Activated B cell treated with CpG ODN at 0.5 μM for 24 hours (primary cell): ENCODE measurements at regions not wholly inside any gene's neighbourhood (a gene's known extent, or its start where the extent isn't known, plus 50 kb on each side); places are given as distances from the start of the nearest gene placed in this dataset.

ENCODE experiments used
- ATAC-seq: fragments of 200-7000 bp; cut with Tn5 transposase; one replicate; pipeline ENCODE4 v1.10.0; 2021; ENCODE audit warnings: low read depth, mild to moderate bottlenecking, moderate library complexity
- CTCF ChIA-PET: fragments of 350-600 bp; sonication (Branson Sonifier 250); formaldehyde crosslinking; loops from one replicate; lab custom pipeline; 2021; ENCODE audit warnings: antibody characterized with exemption; lab: Charles Lee
- POLR2A ChIA-PET: fragments of 350-600 bp; sonication (Branson Sonifier 250); formaldehyde crosslinking; loops from one replicate; lab custom pipeline; 2021; ENCODE audit warnings: antibody characterized with exemption; lab: Charles Lee
- DNase-seq: peaks from one replicate; pipeline ENCODE4 v3.0.0; 2022
- H3K27ac Mint-ChIP-seq: one replicate; pipeline ENCODE4 v1.8.0; 2020; ENCODE audit warnings: mixed read lengths
- H3K27me3 Mint-ChIP-seq: one replicate; pipeline ENCODE4 v1.8.0; 2021; ENCODE audit warnings: mixed read lengths
- H3K36me3 Mint-ChIP-seq: one replicate; pipeline ENCODE4 v1.8.0; 2021; ENCODE audit warnings: low read depth, mixed read lengths
- H3K4me1 Mint-ChIP-seq: one replicate; pipeline ENCODE4 v1.8.0; 2021; ENCODE audit warnings: mixed read lengths
- H3K4me3 Mint-ChIP-seq: one replicate; pipeline ENCODE4 v1.8.0; 2020; ENCODE audit warnings: mild to moderate bottlenecking, mixed read lengths
- H3K9me3 Mint-ChIP-seq: one replicate; pipeline ENCODE4 v1.8.0; 2020; ENCODE audit warnings: mixed read lengths
- CTCF ChIP-seq: fragments of 200-600 bp; IDR thresholded peaks from one replicate; pipeline ENCODE4 v1.8.0; 2022; ENCODE audit warnings: antibody characterized with exemption, mild to moderate bottlenecking
- intact Hi-C: fragments of 100-400 bp; cut with micrococcal nuclease; formaldehyde crosslinking; loops from one replicate; pipeline ENCODE4 v1.15.1; 2024

DNA sequence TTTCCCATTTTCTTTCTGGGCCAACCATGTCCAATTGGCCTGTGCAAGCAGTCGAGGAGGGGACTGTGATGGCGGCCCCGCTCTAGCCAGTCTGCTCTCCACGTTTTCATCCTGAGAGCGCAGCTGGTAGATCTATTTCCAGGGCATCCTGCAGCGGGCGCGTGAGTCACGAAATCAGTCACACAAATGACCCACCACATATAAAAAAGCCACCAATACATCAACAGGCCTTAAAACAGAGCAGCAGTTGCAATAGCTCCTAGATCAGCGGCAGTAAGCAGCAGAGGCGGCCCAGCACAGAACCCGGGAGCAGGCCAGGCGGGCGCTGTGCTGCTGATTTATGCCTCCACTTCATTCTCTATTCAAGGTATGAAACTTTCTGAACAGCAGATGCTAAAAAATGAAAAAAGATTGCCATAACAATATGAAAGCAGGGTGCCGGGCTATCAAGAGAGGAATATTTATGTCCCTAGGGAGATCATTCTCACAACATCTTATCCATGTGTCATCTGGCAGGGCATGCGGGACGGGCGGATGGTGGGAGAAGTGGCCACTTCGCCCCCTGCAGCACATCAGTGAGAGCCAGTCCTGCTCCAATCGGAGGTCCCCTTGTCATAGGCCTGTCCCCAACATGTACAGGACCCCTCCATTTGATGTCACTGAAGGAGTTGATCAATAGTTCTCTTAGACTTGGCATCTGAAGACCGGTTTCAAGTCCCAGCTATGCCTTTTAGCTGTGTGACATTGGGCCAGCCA, 98.0 kb upstream of the GPR26 start:
- ATAC-seq, result no peak
- Mint-ChIP-seq H3K36me3 (no peaks in the 10 kb centered on the region), H3K4me3 (no peak overlapping the region), H3K9me3 (no peaks in the 10 kb centered on the region), H3K27me3 (peaks cover 47% of the 10 kb centered on the region), H3K27ac (no peak overlapping the region), H3K4me1 (no peaks in the 10 kb centered on the region)
- POLR2A ChIA-PET, result no interaction called here
- intact Hi-C loops, result no loop called here
- DNase-seq, result no peak
- no peak for TF ChIP-seq CTCF
- CTCF ChIA-PET, result no interaction called here

- no peaks in the 10 kb centered on the region for H3K36me3 Mint-ChIP-seq
- H3K27me3 Mint-ChIP-seq, result peaks cover 50% of the 10 kb centered on the region
- no peak for ATAC-seq
- intact Hi-C loops, result no loop called here
- no peak overlapping the region for H3K4me3 Mint-ChIP-seq
- ChIA-PET POLR2A (no interaction called here), CTCF (no interaction called here)
- DNase-seq, result no peak
- no peak overlapping the region for H3K27ac Mint-ChIP-seq
- no peaks in the 10 kb centered on the region for H3K9me3 Mint-ChIP-seq
- no peaks in the 10 kb centered on the region for H3K4me1 Mint-ChIP-seq
- no peak for TF ChIP-seq CTCF
These were observed 97.4 kb upstream of the GPR26 start for GRCh38 chr10:123568751-123569150.

- peaks cover 53% of the 10 kb centered on the region for H3K27me3 Mint-ChIP-seq
These were observed 96.6 kb upstream of the GPR26 start for GRCh38 chr10:123569436-123570035.

GRCh38 chr10:123570051-123570897, 95.9 kb upstream of the GPR26 start:
- Mint-ChIP-seq H3K36me3 (no peaks in the 10 kb centered on the region), H3K27me3 (peaks cover 58% of the 10 kb centered on the region), H3K4me1 (no peaks in the 10 kb centered on the region), H3K9me3 (peaks cover 2% of the 10 kb centered on the region), H3K4me3 (no peak overlapping the region), H3K27ac (no peak overlapping the region)
- POLR2A ChIA-PET, result no interaction called here
- intact Hi-C loops, result no loop called here
- DNase-seq (no peak), ATAC-seq (no peak)
- CTCF ChIA-PET, result no interaction called here
- no peak for TF ChIP-seq CTCF

More at GRCh38 chr10:123569436-123570035, 96.6 kb upstream of the GPR26 start:
- no peak for TF ChIP-seq CTCF
- ChIA-PET POLR2A (no interaction called here), CTCF (no interaction called here)
- H3K4me1 Mint-ChIP-seq, result no peaks in the 10 kb centered on the region
- intact Hi-C loops, result no loop called here
- ATAC-seq (no peak), DNase-seq (no peak)
- no peak overlapping the region for H3K4me3 Mint-ChIP-seq
- no peaks in the 10 kb centered on the region for H3K36me3 Mint-ChIP-seq
- H3K9me3 Mint-ChIP-seq, result no peaks in the 10 kb centered on the region
- H3K27ac Mint-ChIP-seq, result no peak overlapping the region
